AG10803 (cell line): ENCODE measurements at regions not wholly inside any gene's neighbourhood (a gene's known extent, or its start where the extent isn't known, plus 50 kb on each side); places are given as distances from the start of the nearest gene placed in this dataset.
"Not testable (repeated sequence)": the region's sequence is repeated elsewhere in the genome, so short reads cannot be mapped to it uniquely, and the experiment has no call there.

Source experiments
- DNase-seq: peaks from one replicate; pipeline ENCODE4 v3.0.0; 2010; ENCODE audit warnings: low read depth
- H3K4me3 ChIP-seq: 2 replicates; pipeline ENCODE4 v1.5.1; 2011; ENCODE audit warnings: mild to moderate bottlenecking, low read length, control low read depth
- CTCF ChIP-seq: conservative IDR thresholded peaks from 2 replicates; pipeline ENCODE4 v1.5.1; 2011; ENCODE audit warnings: mild to moderate bottlenecking, low read length, control low read depth, inconsistent platforms

DNA sequence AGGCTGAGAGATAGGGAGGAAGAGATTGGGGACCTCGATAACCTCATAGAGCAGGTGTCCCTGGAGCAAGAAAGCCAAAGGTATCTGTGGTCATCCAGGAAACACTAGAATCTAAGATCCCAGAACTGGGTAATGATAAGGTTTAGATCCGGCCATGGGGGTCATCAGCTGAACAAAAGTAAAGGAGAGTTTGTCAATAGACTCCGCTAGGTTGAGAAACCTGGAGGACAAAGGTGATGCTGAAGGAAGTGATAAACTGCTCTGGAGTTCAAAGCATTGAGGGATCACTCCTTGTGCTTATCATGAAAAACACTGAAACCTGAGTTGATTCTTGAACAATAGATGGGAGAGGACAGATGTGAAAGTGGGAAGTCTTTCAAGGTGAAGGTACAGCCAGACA lies 59.5 kb upstream of the SLC2A1 start:
- no peak for DNase-seq
- no peak for TF ChIP-seq CTCF
- H3K4me3 ChIP-seq, result no peak overlapping the region

GRCh38 chr1:43015269-43015668 lies 56.6 kb upstream of the SLC2A1 start:
- DNase-seq, result no peak
- no peak for TF ChIP-seq CTCF
- H3K4me3 ChIP-seq, result no peak overlapping the region

- DNase-seq, H3K4me3 ChIP-seq: not testable (repeated sequence)
Observed at GRCh38 chr1:43014579-43014978, 55.9 kb upstream of the SLC2A1 start.

DNA sequence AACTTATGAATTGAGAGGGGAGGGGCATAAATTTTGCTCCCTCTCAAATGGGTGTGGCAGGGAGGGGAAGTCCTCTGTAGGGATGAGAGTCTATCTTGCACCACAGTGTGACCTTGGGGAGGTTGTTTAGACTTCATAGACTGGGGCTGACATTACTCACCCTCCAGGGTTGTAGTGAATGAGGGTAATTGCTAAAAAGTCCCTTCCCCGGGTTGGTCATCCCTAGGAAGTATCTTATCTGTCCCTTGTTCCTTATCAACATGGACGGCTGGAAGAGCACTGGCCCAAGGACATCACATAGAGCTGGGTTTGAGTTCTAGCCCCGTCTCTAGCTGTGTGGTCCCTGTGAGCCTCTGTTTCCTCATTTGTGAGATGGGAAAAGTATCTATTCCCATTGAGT lies 52.4 kb upstream of the SLC2A1 start:
- DNase-seq, result no peak
- no peak overlapping the region for H3K4me3 ChIP-seq
- no peak for TF ChIP-seq CTCF

DNA sequence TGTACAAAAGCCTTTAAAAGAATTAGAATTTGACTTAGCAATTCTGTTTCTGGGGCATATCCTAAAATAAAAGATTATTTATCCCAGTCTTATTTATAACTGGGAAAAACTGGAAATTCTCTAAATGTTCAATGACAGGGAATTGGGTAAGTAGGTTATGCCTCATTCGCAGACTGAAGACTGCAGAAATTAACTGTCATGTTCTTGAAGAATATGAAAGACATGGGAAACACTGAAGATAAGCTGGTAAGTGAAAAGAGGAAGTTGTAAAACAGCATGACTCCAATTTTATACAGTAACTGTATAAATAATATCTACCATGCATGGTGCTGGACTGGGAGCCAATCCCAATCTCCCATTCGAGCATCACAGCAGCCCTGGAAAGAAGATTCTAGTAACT lies 50.6 kb upstream of the SLC2A1 start:
- H3K4me3 ChIP-seq, result no peak overlapping the region
- TF ChIP-seq CTCF, result no peak
- no peak for DNase-seq

- no peak for DNase-seq
- no peak overlapping the region for H3K4me3 ChIP-seq
Observed at GRCh38 chr1:43008115-43009060, 49.7 kb upstream of the SLC2A1 start.

More at GRCh38 chr1:43008115-43009060, 49.7 kb upstream of the SLC2A1 start:
- TF ChIP-seq CTCF, result no peak
